ENCODE measurements at regions not wholly inside any gene's neighbourhood (a gene's known extent, or its start where the extent isn't known, plus 50 kb on each side); places are given as distances from the start of the nearest gene placed in this dataset.

DNA sequence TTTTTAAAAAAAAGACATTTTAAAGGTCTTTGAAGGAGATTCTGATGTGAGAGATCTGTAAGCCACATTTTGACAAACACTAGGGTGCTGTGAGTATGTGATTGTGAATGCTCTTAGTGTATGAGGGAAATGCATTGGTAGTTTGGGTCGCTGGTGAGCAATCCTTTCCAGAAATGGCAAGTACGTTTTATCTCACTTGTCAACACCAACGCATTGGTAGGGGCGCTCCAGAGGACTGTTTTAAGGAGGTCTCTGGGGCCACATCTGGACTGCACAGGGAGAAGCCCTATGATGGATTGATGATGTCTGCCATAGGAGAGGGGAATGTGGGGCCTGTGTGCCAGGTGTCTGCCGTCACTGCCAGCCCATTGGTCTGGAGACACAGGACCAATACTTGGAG lies 522.6 kb downstream of the BNC2 start:
- 86% methylated on average over 2 to 4 of the region's 5 CpGs for WGBS, 2 donors
- no peaks in the 10 kb centered on the region for H3K36me3 ChIP-seq
- TF ChIP-seq, protein P1, sequence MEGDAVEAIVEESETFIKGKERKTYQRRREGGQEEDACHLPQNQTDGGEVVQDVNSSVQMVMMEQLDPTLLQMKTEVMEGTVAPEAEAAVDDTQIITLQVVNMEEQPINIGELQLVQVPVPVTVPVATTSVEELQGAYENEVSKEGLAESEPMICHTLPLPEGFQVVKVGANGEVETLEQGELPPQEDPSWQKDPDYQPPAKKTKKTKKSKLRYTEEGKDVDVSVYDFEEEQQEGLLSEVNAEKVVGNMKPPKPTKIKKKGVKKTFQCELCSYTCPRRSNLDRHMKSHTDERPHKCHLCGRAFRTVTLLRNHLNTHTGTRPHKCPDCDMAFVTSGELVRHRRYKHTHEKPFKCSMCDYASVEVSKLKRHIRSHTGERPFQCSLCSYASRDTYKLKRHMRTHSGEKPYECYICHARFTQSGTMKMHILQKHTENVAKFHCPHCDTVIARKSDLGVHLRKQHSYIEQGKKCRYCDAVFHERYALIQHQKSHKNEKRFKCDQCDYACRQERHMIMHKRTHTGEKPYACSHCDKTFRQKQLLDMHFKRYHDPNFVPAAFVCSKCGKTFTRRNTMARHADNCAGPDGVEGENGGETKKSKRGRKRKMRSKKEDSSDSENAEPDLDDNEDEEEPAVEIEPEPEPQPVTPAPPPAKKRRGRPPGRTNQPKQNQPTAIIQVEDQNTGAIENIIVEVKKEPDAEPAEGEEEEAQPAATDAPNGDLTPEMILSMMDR (IDR thresholded peaks at IDR 0.05), result no peak
- TF ChIP-seq POLR2A (IDR thresholded peaks at IDR 0.05), result no peak
- intact Hi-C loops (cut with DNase I), result no loop called here
- H3K27me3 ChIP-seq, result peaks cover 0 to 62% (median 0%) of the 10 kb centered on the region in 4 donors
- H3K4me1 ChIP-seq, result peaks cover 0 to 13% (median 11%) of the 10 kb centered on the region in 3 donors
- no peaks in the 10 kb centered on the region for H3K9me3 ChIP-seq
- no peak for DNase-seq
- no peak overlapping the region for H3K27ac ChIP-seq
- no peak overlapping the region for H3K4me3 ChIP-seq

DNA sequence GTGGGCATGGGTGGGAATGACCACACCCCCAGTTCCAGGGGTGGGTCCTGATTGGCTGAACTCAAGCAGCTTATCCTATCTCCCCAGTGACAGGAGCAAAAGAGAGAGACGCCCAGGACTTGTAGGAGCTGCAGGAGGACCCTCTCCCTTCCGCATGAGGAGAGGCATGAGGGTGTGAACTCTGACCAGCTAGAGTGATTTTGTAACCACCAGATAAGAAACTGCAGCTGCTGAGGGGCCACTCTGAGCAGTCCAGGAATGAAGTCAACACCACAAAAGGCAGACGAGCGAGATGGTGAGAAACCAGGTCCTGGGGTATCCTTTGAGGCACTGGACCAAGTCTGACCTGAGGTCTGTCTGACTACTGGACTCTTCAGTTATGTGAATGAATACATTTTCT lies 521.9 kb downstream of the BNC2 start:
- 97 to 100% methylated on average over 2 of the region's 4 CpGs for WGBS, 2 donors
- DNase-seq, result no peak
- Histone ChIP-seq H3K27ac (no peak overlapping the region), H3K27me3 (peaks cover 0 to 57% (median 0%) of the 10 kb centered on the region in 4 donors), H3K4me1 (peaks cover 0 to 8% (median 7%) of the 10 kb centered on the region in 3 donors), H3K36me3 (no peaks in the 10 kb centered on the region), H3K4me3 (no peak overlapping the region), H3K9me3 (no peaks in the 10 kb centered on the region)
- intact Hi-C loops (cut with DNase I), result no loop called here
- TF ChIP-seq POLR2A (IDR thresholded peaks at IDR 0.05), result no peak
- TF ChIP-seq, protein P1 (IDR thresholded peaks at IDR 0.05), result no peak

DNA sequence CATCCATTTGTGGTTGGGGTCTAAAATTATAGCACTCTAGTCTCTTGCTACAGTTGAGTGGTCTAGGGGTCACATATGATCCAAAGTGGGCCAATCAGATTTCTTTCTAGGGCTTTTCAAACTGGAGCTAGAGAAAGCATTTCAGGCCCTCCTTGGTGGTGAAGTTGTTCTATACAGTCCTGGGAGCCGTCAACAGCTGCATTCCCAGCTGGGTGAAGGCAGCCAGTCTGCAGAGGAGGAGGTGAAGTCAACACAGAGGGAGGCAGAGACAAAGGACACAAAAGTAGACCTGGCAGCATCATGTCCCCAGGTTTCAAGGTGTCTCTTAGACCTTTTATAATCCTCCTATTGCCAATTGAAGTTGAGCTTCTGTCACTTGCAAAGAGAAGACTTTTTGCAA lies 518.2 kb downstream of the BNC2 start:
- H3K27me3 ChIP-seq, result peaks cover 0 to 42% (median 0%) of the 10 kb centered on the region in 4 donors
- peak overlapping the region in 1 of 4 donors; percentile 22 for H3K27ac ChIP-seq
- no peak for TF ChIP-seq POLR2A (IDR thresholded peaks at IDR 0.05)
- TF ChIP-seq, protein P1 (IDR thresholded peaks at IDR 0.05), result no peak
- H3K9me3 ChIP-seq, result no peaks in the 10 kb centered on the region
- no peak for DNase-seq
- H3K4me1 ChIP-seq, result no peaks in the 10 kb centered on the region
- no peak overlapping the region for H3K4me3 ChIP-seq
- 56 to 90% methylated on average over 1 of the region's 1 CpG for WGBS, 2 donors
- no peaks in the 10 kb centered on the region for H3K36me3 ChIP-seq
- intact Hi-C loops (cut with DNase I), result no loop called here

DNA sequence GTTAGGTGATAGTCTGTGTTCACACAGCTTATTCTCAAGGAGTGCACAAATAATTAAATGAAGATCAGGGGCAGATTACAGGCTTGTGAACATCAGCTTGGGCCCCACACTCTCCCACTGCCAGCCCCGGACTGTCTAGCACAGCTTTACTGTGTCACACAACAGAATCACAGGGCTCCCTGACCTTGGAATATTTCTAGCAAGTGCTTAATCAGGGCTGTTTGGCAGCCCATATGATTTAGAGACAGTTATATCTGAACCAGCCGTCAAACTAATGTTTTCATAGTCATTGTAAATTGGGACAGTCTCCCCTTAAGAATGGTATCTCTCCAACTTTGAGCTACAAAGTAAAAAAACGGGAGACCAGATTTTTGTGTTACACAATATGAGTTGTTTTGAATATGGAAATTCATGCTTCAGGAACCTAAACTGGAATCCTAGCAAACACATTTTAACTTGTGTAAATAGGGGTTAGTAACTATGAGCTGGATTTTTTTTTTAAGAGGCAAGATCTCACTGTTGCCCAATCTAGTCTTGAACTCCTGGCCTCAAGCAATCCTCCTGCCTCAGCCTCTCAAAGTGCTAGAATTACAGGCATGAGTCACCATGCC lies 517.6 kb downstream of the BNC2 start:
- Histone ChIP-seq H3K4me3 (no peak overlapping the region), H3K27me3 (peaks cover 0 to 39% (median 0%) of the 10 kb centered on the region in 4 donors), H3K27ac (peak overlapping the region in 1 of 4 donors; percentile 22), H3K36me3 (no peaks in the 10 kb centered on the region), H3K4me1 (no peaks in the 10 kb centered on the region), H3K9me3 (no peaks in the 10 kb centered on the region)
- no peak for DNase-seq
- intact Hi-C loops (cut with DNase I), result no loop called here
- 31 to 52% methylated on average over 3 of the region's 3 CpGs for WGBS, 2 donors
- TF ChIP-seq, protein P1 (IDR thresholded peaks at IDR 0.05), result no peak
- TF ChIP-seq POLR2A (IDR thresholded peaks at IDR 0.05), result no peak

DNA sequence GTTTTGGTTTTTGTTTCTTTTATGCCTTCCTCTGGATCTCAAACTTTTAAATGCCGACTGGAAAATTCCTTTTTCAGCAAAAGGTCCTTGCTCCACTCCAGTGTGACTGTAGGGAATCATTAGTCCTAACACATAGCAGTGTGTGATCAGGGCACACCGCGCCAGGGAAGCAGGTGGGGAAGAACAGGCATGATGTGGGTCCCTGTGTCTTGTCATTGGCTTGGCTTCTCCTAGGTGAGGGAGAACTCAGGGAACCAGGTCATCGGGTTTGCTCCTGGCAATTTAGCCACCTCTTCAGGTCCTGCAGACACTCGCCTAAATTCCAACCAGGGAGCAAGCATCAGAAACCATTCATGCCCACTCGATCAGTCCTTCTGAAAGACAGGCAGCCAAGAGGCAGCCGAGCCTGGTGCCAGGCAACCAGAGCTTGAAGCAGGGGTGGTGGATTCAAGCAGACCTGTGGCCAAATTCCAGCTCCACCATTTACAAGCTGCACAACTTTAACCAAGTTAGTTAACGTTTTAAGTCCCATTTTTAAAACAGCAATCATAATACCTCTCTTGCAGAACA lies 514.2 kb downstream of the BNC2 start:
- Histone ChIP-seq H3K27me3 (peaks cover 0 to 30% (median 0%) of the 10 kb centered on the region in 4 donors), H3K9me3 (no peaks in the 10 kb centered on the region), H3K4me1 (no peaks in the 10 kb centered on the region), H3K36me3 (no peaks in the 10 kb centered on the region), H3K4me3 (no peak overlapping the region), H3K27ac (no peak overlapping the region)
- no peak for DNase-seq
- 56 to 66% methylated on average over 4 of the region's 8 CpGs for WGBS, 2 donors
- TF ChIP-seq POLR2A (IDR thresholded peaks at IDR 0.05), result no peak
- TF ChIP-seq, protein P1 (IDR thresholded peaks at IDR 0.05), result no peak
- intact Hi-C loops (cut with DNase I), result no loop called here

Data from esophagus squamous epithelium (tissue), 5 donors.